ENCODE measurements at regions not wholly inside any gene's neighbourhood (a gene's known extent, or its start where the extent isn't known, plus 50 kb on each side); places are given as distances from the start of the nearest gene placed in this dataset.

- DNase-seq (ENCODE audit: low read depth, low spot score), result no peak
- H3K27ac ChIP-seq, result no peak overlapping the region
These were observed 64.4 kb upstream of the PLEKHG1 start for GRCh38 chr6:150535151-150535804.

GRCh38 chr6:150535818-150536220, 63.9 kb upstream of the PLEKHG1 start:
- no peak overlapping the region for H3K27ac ChIP-seq
- DNase-seq (ENCODE audit: low read depth, low spot score), result no peak

- H3K27ac ChIP-seq, result no peak overlapping the region
- DNase-seq (ENCODE audit: low read depth, low spot score), result no peak
These were observed 62.9 kb upstream of the PLEKHG1 start for GRCh38 chr6:150536835-150537234.

DNA sequence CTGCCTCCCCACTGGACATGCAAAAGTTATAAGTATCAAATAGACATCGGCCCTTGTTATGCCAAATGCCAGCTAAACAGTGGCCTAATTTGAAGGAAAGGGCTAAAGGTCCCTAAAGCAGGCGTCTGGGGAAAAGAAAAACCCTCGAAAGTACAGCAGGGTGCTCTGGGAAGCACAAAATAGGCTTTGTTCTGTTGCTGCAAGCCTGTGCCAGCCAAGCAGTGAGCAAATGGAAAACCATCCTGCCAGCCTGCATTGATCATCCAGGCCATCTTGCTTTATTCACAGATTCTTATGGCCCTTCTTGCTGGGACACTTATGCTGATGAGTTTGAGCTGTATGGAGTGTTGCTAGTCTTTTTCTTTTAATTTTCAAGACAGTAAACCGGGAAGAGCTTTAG, 62.2 kb upstream of the PLEKHG1 start:
- no peak overlapping the region for H3K27ac ChIP-seq

DNA sequence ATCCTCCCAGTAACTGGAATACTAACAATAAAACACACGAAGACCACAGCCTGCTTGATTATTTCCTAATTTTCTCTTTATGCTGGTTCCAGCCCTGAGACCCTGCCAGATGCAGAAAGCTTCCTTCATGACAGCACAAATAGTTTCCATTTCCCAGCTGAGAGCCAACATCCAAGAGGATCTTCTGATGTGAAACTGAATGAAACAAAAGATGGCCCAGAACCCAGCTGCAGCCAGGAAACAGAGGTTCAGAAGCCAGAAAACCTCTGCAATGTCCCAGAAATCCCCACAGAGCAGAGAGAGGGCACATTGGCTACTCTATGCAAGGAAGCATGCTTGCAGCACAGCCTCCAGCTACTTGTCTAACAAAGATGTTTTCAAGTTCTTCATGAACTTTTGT, 61.8 kb upstream of the PLEKHG1 start:
- H3K27ac ChIP-seq, result no peak overlapping the region
- DNase-seq (ENCODE audit: low read depth, low spot score), result no peak

More for the DNA sequence above, 62.2 kb upstream of the PLEKHG1 start:
- no peak for DNase-seq (ENCODE audit: low read depth, low spot score)

- no peak for DNase-seq (ENCODE audit: low read depth, low spot score)
- H3K27ac ChIP-seq, result no peak overlapping the region
These were observed 60.6 kb upstream of the PLEKHG1 start for GRCh38 chr6:150539111-150539510.

DNA sequence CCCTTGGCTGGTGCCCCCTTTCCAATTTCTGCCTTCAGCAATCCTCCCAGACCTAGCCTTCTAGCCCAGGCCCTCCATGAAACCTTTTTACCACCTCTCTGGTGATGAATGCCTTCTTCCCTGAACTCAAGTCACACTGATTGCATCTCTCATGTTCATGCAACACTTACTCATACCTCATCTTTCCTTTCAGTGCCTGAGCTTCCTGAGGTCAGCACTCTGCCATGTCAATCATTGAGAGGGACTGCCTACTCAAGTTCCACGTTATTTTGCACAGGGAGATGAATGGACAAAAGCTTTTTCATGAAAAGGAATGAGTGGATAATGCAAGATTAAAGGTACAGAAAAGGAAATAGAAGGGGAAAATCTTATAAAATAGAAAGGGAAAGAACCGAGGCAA, 60.1 kb upstream of the PLEKHG1 start:
- no peak overlapping the region for H3K27ac ChIP-seq
- DNase-seq (ENCODE audit: low read depth, low spot score), result no peak

DNA sequence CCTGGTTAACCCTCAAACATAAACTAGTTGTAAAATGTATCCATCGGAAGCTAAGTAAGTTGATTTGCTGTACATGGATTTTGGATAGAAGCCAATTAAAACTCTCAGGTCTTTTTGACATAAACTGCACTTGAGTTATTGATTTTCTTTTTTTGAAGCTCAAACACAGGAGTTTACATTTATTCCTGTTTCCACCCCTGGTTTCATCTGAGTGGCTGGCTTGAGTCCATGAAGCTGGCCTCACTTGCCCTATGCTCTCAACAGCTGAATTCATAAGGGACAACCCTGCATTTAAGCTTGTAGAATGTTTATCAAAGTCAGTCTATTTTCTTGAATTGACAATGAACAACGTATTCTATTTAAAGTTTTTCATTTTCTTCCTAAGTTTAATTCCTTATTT, 58.1 kb upstream of the PLEKHG1 start:
- no peak overlapping the region for H3K27ac ChIP-seq
- DNase-seq (ENCODE audit: low read depth, low spot score), result no peak

- no peak for DNase-seq (ENCODE audit: low read depth, low spot score)
- H3K27ac ChIP-seq, result no peak overlapping the region
These were observed 56.5 kb upstream of the PLEKHG1 start for GRCh38 chr6:150543178-150543577.

DNA sequence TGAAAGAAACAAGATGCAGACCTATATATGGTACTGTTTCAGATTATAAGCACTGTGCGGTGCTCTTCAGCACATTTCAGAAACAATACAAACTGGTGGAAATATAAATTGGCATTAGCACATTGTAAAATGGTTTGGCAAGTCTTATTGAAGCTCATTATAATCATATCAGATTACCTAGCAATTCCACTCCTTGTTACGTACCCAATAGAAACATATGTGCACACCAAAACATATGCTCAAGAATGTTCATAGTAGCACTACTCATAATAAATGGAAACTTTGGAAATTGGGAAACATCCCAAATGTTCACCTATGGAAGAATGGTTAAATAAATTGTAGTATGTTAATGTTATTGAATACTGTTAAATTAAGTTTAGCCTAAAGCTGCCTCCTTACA, 54.9 kb upstream of the PLEKHG1 start:
- no peak for DNase-seq (ENCODE audit: low read depth, low spot score)
- H3K27ac ChIP-seq, result no peak overlapping the region

DNA sequence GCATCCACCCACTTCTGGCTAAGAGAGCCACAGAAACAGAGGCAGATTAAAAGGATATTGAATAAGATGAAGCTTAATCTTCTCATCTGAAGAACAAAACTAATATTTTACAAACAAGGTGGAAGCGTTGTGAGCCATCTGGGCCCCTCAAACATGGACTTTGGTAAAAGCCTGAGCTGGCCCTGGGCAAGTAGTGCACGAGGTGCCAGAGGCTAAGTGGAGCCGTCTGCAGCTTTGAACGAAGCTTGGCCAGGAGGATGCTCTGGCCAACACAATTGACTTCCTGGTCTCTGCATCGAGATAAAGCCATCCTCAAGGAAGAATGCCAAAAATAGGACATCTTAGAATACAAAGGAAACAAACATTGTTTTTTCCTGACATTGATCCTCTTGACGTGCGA, 53.2 kb upstream of the PLEKHG1 start:
- no peak for DNase-seq (ENCODE audit: low read depth, low spot score)
- H3K27ac ChIP-seq, result no peak overlapping the region

DNA sequence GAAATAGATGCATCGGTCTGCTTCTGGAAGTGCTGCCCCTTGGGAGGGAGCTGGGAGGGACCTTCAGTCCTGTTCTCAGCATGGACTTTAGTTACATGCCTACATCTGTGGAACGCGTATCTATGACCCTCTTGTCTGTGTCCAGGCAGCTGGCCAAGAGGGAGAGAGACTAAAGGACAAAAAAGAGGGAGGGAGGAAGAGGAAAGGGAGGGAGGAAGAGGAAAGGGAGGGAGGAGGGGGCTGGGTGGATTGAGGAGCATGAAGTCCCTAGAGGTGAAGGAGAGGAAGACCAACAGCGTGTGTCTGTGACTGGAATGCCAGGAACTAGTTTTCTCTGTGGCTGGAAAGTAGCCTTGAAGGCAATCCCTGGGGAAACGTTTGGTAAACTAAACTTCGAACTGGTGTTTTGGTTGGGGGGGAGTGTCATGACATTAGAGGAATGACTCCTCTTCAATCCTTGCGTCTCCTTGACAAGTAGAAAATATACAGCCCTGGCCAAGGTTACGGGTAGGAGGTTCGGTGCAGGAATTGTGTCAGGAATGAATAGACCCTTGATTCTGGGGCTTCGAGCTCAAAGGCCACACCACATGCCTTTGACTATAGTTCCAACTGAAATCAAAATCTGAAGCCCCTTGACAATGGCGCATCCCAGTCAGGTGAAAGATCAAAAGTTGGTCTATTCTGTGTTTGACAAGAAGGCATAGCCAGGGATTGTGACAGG, 52.0 kb upstream of the PLEKHG1 start:
- no peak for DNase-seq (ENCODE audit: low read depth, low spot score)
- H3K27ac ChIP-seq, result no peak overlapping the region

DNA sequence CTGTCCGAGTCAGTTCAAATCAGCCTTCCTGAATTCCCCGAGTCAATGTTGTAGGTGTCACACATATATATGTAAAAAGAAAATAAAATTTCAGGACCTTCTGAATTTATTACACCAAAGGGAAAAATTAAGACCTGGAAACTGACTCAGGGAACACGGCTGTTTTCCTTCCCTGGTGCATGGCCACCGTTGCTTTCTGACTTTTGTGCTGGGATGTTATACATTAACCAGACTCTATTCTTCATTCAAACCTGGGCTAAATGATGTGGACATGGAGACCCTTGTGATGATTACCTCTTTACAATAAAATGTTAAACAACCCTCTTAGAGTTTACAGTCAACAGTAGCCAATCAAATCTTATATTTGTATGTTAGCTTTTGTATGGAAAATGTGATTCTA, 51.4 kb upstream of the PLEKHG1 start:
- no peak for DNase-seq (ENCODE audit: low read depth, low spot score)
- no peak overlapping the region for H3K27ac ChIP-seq

DNA sequence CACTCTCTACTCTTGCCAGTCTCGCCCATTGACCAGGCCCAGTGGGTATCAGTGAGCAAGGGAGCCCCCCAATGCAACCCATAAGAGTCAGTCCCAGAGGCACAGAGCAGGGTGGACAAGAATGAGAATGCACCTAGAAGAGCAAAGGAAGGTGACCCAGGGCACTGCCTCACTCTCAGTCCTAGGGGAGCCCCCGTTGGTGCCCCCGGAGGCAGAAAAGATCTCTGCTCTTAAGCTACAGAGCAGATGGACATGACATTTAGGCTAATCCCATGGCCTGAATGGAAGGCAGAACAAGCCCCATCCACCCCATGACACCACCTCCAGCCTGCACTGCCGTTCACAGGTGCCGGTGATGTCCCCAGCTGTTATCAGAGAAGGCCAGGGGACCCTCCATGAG, 50.7 kb upstream of the PLEKHG1 start:
- H3K27ac ChIP-seq, result no peak overlapping the region
- no peak for DNase-seq (ENCODE audit: low read depth, low spot score)

- peak; percentile 64 for DNase-seq (ENCODE audit: low read depth, low spot score)
- H3K27ac ChIP-seq, result no peak overlapping the region
These were observed 50.0 kb upstream of the PLEKHG1 start for GRCh38 chr6:150549674-150550101.

All from epithelial cell of prostate (primary cell).